ENCODE measurements at regions not wholly inside any gene's neighbourhood (a gene's known extent, or its start where the extent isn't known, plus 50 kb on each side); places are given as distances from the start of the nearest gene placed in this dataset.

DNA sequence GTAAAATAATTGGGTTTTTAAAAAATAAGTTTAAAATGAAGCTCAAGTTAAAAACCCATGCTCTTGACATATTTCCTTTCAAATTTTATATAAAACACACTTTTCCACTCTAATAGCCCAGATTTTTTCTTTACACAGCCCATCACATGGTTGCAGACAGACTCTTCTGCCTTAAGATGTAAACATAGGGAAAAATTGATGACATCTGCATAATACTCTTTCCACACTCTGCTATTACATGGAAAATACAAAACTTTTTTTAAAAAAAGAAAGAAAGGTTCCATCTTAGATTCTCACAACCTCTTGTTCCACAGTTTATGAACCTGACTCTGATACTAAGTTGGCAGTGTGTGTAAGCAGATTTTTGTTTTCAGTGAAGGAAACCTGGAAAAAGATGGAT is 120.8 kb upstream of the ZNF648 start:
- TF ChIP-seq, protein P1, sequence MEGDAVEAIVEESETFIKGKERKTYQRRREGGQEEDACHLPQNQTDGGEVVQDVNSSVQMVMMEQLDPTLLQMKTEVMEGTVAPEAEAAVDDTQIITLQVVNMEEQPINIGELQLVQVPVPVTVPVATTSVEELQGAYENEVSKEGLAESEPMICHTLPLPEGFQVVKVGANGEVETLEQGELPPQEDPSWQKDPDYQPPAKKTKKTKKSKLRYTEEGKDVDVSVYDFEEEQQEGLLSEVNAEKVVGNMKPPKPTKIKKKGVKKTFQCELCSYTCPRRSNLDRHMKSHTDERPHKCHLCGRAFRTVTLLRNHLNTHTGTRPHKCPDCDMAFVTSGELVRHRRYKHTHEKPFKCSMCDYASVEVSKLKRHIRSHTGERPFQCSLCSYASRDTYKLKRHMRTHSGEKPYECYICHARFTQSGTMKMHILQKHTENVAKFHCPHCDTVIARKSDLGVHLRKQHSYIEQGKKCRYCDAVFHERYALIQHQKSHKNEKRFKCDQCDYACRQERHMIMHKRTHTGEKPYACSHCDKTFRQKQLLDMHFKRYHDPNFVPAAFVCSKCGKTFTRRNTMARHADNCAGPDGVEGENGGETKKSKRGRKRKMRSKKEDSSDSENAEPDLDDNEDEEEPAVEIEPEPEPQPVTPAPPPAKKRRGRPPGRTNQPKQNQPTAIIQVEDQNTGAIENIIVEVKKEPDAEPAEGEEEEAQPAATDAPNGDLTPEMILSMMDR (optimal IDR thresholded peaks at IDR 0.05 in 1 of 3, IDR thresholded peaks at IDR 0.05 in 1 of 3, conservative IDR thresholded peaks at IDR 0.05 in 1 of 3; ENCODE audit: extremely low read depth in 1 of 3, insufficient read depth in 2 of 3, low read length in 3 of 3), result no peak
- TF ChIP-seq EZH2 (IDR thresholded peaks at IDR 0.05; ENCODE audit: low read length), result no peak

All from keratinocyte (primary cell).